ENCODE measurements at regions not wholly inside any gene's neighbourhood (a gene's known extent, or its start where the extent isn't known, plus 50 kb on each side); places are given as distances from the start of the nearest gene placed in this dataset.

DNA sequence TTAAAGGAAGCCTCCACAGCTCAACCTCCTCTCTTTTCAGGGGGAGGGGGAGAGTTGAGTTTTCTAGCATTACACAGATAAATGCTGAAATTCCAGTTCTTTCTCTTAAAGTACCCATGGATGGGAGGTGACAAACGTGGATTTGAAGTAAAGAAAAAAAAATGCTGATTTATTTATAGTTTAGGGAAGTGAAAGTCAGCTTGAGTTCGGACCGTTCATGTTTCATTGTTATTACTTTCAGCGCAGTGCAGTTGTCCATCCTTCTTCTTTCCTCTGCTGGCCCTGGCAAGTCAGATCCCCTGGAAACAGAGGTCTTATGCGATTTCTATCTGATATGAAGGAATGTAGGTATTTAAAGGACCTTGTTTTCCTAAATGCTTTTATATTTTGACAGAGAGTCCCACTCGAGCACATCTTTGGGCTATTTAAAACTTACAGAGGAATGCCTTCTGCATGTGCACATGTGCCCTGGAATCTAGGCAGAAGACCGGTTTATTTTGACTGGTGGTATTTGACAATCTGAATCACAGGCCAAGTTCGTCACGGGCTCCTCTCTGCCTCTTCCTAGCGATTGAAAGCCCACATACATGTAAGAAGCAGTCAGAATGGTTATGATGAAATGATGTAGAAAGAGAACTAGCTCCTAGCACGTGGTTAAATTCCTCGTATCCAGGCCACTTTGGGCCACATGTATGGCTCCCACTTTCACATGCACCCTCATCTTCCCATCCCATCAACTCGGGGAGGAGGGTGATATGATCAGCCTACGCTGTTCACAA lies 385.2 kb upstream of the KLF4 start:
- no peaks in the 10 kb centered on the region for H3K9me3 ChIP-seq
- no peak for TF ChIP-seq EP300 (IDR thresholded peaks at IDR 0.05)
- TF ChIP-seq, protein P1, sequence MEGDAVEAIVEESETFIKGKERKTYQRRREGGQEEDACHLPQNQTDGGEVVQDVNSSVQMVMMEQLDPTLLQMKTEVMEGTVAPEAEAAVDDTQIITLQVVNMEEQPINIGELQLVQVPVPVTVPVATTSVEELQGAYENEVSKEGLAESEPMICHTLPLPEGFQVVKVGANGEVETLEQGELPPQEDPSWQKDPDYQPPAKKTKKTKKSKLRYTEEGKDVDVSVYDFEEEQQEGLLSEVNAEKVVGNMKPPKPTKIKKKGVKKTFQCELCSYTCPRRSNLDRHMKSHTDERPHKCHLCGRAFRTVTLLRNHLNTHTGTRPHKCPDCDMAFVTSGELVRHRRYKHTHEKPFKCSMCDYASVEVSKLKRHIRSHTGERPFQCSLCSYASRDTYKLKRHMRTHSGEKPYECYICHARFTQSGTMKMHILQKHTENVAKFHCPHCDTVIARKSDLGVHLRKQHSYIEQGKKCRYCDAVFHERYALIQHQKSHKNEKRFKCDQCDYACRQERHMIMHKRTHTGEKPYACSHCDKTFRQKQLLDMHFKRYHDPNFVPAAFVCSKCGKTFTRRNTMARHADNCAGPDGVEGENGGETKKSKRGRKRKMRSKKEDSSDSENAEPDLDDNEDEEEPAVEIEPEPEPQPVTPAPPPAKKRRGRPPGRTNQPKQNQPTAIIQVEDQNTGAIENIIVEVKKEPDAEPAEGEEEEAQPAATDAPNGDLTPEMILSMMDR (IDR thresholded peaks at IDR 0.05) = no peak
- no peak for TF ChIP-seq POLR2A (IDR thresholded peaks at IDR 0.05)
- TF ChIP-seq POLR2AphosphoS5 (IDR thresholded peaks at IDR 0.05) = no peak
- H3K4me3 ChIP-seq = no peak overlapping the region
- intact Hi-C loops (cut with DNase I; ENCODE audit: low total_unique reads) = no loop called here
- H3K4me1 ChIP-seq = no peaks in the 10 kb centered on the region
- no peak for DNase-seq
- no peaks in the 10 kb centered on the region for H3K36me3 ChIP-seq
- H3K27me3 ChIP-seq = no peaks in the 10 kb centered on the region
- 66 to 86% (median 75%) methylated on average over 14 of the region's 14 CpGs for WGBS, 5 donors
- H3K27ac ChIP-seq = no peak overlapping the region

DNA sequence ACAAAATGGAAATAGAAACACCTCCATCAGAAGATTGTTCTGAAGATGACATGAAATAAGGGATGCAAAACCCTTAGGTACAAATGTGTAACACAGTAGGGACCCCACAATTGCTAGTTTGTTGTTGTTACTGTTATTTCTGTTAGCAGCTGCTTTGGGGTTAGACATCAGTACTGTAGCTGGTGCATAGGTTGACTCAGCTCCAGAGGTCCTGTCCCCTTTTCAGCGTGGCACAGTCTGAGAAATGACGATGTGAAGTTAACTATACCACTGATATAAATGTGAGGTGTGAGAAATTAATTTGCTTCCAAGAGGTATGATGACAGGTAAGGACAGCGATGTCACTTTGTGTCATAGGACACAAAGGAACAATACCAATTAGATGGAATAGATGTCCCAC lies 384.6 kb upstream of the KLF4 start:
- H3K4me1 ChIP-seq = peaks cover 0 to under 1% (median 0%) of the 10 kb centered on the region in 4 donors
- intact Hi-C loops (cut with DNase I; ENCODE audit: low total_unique reads) = no loop called here
- no peaks in the 10 kb centered on the region for H3K9me3 ChIP-seq
- no peak for DNase-seq
- no peak overlapping the region for H3K4me3 ChIP-seq
- whole genome bisulfite sequencing, 5 donors = 90 to 100% (median 93%) methylated on average over 3 of the region's 3 CpGs
- TF ChIP-seq, protein P1 (IDR thresholded peaks at IDR 0.05) = no peak
- no peak for TF ChIP-seq EP300 (IDR thresholded peaks at IDR 0.05)
- no peak for TF ChIP-seq POLR2A (IDR thresholded peaks at IDR 0.05)
- no peak for TF ChIP-seq POLR2AphosphoS5 (IDR thresholded peaks at IDR 0.05)
- no peak overlapping the region for H3K27ac ChIP-seq
- H3K27me3 ChIP-seq = no peaks in the 10 kb centered on the region
- no peaks in the 10 kb centered on the region for H3K36me3 ChIP-seq

DNA sequence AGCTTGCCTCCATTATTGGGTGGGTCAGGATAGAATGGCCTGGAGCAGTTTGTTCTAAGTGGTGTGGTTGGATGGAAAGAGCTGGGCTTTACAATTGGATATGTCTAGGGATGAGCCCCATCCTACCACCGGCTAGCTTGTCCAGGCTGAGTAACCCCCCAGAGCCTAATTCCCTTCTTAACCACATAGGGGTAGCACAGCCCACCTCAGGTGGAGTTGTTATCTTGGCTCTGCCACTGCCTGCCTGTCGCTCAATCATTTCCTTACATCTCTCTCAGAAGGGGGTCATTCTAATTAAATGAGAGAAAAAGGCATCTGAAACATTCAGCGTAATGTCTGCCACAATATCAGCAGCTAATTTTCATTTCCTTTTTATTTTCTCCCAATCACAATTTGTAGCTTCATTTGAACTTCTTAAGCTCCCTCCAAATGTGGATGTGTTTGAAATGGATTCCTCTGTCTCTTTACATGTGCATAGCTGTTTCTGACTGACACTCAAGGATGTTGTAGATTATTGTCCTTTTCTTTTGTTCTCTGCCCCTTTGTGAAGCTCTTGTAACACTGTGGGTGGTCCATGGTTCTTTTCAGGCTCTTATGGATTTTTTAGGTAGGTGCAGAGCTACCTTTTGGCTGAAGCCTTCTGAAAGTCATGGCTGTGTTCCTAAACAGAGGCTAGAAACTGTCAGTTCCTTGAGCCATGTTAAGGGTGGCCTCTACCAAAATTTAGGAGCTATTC lies 383.1 kb upstream of the KLF4 start:
- no peaks in the 10 kb centered on the region for H3K9me3 ChIP-seq
- 89 to 100% (median 97%) methylated on average over 3 of the region's 3 CpGs for WGBS, 5 donors

More for the DNA sequence above, 383.1 kb upstream of the KLF4 start:
- Histone ChIP-seq H3K27me3 (no peaks in the 10 kb centered on the region), H3K27ac (no peak overlapping the region), H3K4me1 (peaks cover 0 to 12% (median 0%) of the 10 kb centered on the region in 4 donors), H3K36me3 (no peaks in the 10 kb centered on the region), H3K4me3 (no peak overlapping the region)
- no peak for TF ChIP-seq POLR2A (IDR thresholded peaks at IDR 0.05)
- TF ChIP-seq POLR2AphosphoS5 (IDR thresholded peaks at IDR 0.05) = no peak
- no peak for TF ChIP-seq EP300 (IDR thresholded peaks at IDR 0.05)
- TF ChIP-seq, protein P1 (IDR thresholded peaks at IDR 0.05) = no peak
- intact Hi-C loops (cut with DNase I; ENCODE audit: low total_unique reads) = no loop called here
- no peak for DNase-seq
